ENCODE measurements at regions not wholly inside any gene's neighbourhood (a gene's known extent, or its start where the extent isn't known, plus 50 kb on each side); places are given as distances from the start of the nearest gene placed in this dataset.
A peak's percentile ranks its signal among the peaks of the same experiment; 100 is the strongest.

DNA sequence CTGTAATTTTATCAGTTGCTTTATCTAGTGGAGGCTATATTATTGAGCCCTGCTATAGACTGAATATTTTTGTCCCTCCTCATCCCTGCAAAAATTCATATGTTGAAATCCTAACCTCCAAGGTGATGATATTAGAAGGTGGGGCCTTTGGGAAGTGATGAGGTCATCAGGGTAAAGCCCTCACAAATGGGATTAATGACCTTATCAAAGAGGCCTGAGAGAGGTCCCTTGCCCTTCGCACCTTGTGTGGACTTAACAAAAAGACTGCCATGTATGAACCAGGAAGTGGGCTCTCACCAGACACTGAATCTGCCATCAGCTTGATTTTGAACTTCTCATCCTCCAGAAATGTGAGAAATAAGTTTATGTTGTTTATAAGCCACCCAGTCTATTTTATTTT is 381.4 kb upstream of the ONECUT1 start:
- no peaks in the 10 kb centered on the region for H3K27me3 ChIP-seq
- TF ChIP-seq, protein P1, sequence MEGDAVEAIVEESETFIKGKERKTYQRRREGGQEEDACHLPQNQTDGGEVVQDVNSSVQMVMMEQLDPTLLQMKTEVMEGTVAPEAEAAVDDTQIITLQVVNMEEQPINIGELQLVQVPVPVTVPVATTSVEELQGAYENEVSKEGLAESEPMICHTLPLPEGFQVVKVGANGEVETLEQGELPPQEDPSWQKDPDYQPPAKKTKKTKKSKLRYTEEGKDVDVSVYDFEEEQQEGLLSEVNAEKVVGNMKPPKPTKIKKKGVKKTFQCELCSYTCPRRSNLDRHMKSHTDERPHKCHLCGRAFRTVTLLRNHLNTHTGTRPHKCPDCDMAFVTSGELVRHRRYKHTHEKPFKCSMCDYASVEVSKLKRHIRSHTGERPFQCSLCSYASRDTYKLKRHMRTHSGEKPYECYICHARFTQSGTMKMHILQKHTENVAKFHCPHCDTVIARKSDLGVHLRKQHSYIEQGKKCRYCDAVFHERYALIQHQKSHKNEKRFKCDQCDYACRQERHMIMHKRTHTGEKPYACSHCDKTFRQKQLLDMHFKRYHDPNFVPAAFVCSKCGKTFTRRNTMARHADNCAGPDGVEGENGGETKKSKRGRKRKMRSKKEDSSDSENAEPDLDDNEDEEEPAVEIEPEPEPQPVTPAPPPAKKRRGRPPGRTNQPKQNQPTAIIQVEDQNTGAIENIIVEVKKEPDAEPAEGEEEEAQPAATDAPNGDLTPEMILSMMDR (IDR thresholded peaks at IDR 0.05), result no peak
- TF ChIP-seq POLR2A (IDR thresholded peaks at IDR 0.05), result no peak
- no peak overlapping the region for H3K27ac ChIP-seq
- DNase-seq (no peak), ATAC-seq (no peak)
- H3K36me3 ChIP-seq (replicated peaks in 1 of 2; ENCODE audit: insufficient read depth in 1 of 2, low read depth in 2 of 2), result no peaks in the 10 kb centered on the region
- 78 to 100% methylated on average over 1 of the region's 1 CpG for WGBS, 2 donors
- no peaks in the 10 kb centered on the region for H3K9me3 ChIP-seq
- no peaks in the 10 kb centered on the region for H3K4me1 ChIP-seq
- intact Hi-C loops (cut with DNase I), result no loop called here
- H3K4me3 ChIP-seq, result no peak overlapping the region

DNA sequence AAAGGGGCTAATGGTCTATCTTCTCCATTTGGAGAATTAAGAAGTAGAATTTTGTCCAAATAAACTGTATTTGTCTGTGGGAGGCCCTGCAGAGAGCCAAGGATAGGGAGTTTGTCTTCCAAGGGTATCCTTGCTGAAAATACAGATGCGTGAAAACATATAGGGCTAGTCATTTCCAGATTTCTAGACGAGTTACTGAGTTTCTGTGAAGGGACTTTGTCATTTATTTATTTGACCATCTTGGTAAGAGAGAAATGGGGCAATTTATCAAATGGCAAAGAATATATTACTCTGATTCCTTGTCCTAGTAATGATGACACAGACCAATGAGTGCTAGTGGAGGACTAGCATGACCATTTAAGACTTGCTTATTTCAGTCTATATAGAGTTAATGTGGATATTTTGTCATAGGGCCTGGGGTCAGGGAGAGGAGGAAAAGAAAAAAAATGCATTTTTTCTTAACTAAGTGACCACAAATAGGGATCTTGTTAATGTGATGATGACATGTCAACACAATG is 376.6 kb upstream of the ONECUT1 start:
- no peak overlapping the region for H3K27ac ChIP-seq
- intact Hi-C loops (cut with DNase I), result no loop called here
- ATAC-seq (no peak), DNase-seq (no peak)
- H3K27me3 ChIP-seq, result no peaks in the 10 kb centered on the region
- WGBS, 2 donors, result 71 to 84% methylated on average over 2 of the region's 2 CpGs
- no peaks in the 10 kb centered on the region for H3K4me1 ChIP-seq
- no peaks in the 10 kb centered on the region for H3K36me3 ChIP-seq (replicated peaks in 1 of 2; ENCODE audit: insufficient read depth in 1 of 2, low read depth in 2 of 2)
- no peaks in the 10 kb centered on the region for H3K9me3 ChIP-seq
- no peak for TF ChIP-seq POLR2A (IDR thresholded peaks at IDR 0.05)
- TF ChIP-seq, protein P1 (IDR thresholded peaks at IDR 0.05), result no peak
- H3K4me3 ChIP-seq, result no peak overlapping the region

DNA sequence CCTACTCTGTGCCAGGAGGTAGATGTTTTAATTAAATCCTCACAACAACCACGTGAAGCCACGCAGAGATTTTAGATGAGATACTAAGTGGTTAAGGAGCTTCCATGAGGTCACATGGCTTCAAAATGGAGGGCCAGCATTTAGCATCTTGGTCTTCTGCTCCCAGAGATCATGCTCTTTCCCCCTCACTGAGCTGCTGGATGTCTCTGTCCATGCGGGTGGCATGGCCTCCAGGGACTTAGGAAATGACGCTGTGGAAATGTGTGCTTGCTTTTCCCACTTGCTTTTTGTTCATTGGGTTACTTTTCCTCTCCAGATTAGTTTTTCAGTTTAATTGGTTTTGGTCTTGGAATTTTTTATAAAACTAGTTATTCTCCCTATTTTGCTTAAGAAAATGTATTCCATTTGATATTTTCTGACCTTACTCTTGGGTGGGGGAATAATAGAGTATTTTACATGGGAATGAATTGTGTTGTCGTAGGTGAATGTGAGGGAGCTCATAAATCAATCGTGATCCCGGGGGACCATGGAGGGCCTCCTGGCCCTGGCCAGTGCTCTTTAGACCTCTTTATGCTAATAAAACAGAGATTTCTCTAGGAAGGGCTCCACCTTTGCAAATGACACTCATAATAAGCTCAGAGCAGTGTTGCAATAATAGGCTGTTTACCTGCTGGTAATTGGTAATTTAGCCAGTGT is 376.0 kb upstream of the ONECUT1 start:
- ATAC-seq (no peak), DNase-seq (no peak)
- Histone ChIP-seq H3K9me3 (no peaks in the 10 kb centered on the region), H3K27ac (no peak overlapping the region), H3K4me3 (no peak overlapping the region), H3K36me3 (replicated peaks in 1 of 2; ENCODE audit: insufficient read depth in 1 of 2, low read depth in 2 of 2) (no peaks in the 10 kb centered on the region), H3K4me1 (no peaks in the 10 kb centered on the region), H3K27me3 (no peaks in the 10 kb centered on the region)
- WGBS, 2 donors, result 88% methylated on average over 7 of the region's 7 CpGs
- intact Hi-C loops (cut with DNase I), result no loop called here
- no peak for TF ChIP-seq POLR2A (IDR thresholded peaks at IDR 0.05)
- TF ChIP-seq, protein P1 (IDR thresholded peaks at IDR 0.05), result no peak

DNA sequence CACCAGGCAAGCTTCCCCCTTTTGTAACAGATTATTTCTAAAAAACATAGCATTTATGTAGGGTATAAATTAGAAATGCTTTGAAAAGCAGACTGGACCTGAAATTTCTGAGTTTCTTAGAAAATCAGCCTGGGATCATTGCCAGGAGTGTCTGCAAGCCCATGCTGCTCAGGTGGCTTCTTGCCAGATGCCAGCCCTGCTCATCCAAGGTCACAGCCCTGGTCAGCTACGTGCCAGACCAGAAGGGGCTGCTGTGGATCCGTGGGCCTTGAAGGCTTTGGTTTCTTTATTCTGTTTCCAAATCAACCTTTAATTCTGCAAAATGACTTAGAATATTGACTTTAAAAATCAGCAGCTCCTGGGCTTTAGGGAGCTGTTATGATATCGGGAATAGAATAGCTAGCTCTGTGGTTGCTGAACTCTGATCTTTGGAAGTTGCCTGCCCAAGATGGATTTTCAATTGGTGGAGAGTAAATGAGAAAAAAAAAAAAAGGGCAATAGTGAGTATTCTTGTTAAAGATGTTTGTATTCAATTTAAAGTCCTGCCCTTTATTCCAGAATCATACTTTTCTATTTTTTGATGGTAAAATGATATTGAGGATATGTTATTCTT is 370.1 kb upstream of the ONECUT1 start:
- Histone ChIP-seq H3K4me1 (peaks cover 19% of the 10 kb centered on the region), H3K4me3 (no peak overlapping the region), H3K27ac (no peak overlapping the region), H3K27me3 (no peaks in the 10 kb centered on the region), H3K36me3 (replicated peaks in 1 of 2; ENCODE audit: insufficient read depth in 1 of 2, low read depth in 2 of 2) (no peaks in the 10 kb centered on the region), H3K9me3 (no peaks in the 10 kb centered on the region)
- intact Hi-C loops (cut with DNase I), result no loop called here
- WGBS, 2 donors, result 5 to 21% methylated on average over 3 of the region's 3 CpGs
- TF ChIP-seq POLR2A (IDR thresholded peaks at IDR 0.05), result no peak
- TF ChIP-seq, protein P1 (IDR thresholded peaks at IDR 0.05), result peak in 1 of 7 experiments; percentile 5
- no peak for ATAC-seq
- DNase-seq, result peak; percentile 40 to 71 (median 66)
